NCI-H2081 treated with DMSO at 0.1 percent for 48 hours (cell line): ENCODE measurements at regions not wholly inside any gene's neighbourhood (a gene's known extent, or its start where the extent isn't known, plus 50 kb on each side); places are given as distances from the start of the nearest gene placed in this dataset.

Experiments
- DNase-seq: peaks from one replicate; lab custom pipeline; 2025; lab: John Stamatoyannopoulos, UW

DNA sequence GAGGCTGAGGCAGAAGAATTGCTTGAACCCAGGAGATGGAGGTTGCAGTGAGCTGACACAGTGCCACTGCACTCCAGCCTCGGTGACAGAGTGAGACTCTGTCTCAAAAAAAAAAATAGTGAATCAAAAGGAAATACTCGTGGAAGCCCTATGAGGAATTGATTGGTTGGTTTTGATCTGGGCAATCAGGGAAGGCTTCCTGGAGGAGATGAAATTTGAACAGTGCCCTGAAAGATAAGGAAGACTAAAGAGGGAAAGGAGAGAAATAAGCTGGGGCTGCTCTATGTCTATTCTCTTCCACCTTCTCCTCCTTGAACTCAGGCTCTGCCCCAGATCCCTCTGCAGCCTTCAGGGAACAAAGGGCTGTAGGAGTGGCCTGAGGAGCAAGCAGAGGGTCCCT is 54.1 kb downstream of the IRF2BPL start:
- DNase-seq = no peak

DNA sequence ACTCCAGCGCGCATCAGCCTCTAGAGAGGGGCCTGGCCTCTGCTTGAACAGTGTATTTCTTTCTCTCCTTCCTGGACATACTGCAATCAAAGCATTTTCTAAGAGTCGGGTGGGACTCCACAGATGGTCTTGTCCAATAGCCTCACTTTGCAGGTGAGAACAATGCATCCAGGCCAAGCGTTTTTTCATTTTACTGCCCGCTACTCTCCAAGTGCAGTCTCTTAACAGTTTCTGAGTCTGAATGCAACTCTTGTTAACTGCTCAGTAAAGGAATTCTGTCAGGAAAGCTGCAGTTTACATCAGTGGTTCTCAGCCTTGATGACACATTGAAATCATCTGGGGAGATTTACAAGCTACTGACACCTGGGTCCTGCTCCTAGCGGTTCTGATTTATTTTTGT is 57.0 kb downstream of the IRF2BPL start:
- no peak for DNase-seq

DNA sequence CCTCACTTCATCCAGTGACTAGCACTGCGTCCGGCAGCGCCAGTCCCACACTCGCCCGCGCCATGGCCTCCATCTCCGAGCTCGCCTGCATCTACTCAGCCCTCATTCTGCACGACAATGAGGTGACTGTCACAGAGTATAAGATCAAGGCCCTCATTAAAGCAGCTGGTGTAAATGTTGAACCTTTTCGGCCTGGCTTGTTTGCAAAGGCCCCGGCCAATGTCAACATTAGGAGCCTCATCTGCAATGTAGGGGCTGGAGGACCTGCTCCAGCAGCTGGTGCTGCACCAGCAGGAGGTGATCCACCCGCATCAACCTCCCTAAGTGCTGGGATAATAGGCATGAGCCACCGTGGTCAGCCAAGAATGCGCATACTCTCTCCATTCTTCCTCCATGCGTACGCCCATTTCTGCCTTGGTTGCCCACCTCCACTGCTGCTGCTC is 59.9 kb downstream of the IRF2BPL start:
- no peak for DNase-seq

DNA sequence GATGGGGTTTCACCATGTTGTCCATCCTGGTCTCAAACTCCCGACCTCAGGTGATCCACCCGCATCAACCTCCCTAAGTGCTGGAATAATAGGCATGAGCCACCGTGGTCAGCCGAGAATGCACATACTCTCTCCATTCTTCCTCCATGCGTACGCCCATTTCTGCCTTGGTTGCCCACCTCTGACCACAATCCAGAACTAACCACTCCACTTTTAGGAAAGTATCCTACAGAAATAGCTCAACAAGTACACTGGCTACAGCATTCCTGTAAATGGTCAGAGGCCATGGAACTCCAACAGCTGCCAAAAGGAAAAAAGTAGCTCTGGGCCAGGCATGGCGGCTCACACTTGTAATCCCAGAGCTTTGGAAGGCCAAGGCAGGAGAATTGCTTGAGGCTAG is 60.7 kb downstream of the IRF2BPL start:
- no peak for DNase-seq

DNA sequence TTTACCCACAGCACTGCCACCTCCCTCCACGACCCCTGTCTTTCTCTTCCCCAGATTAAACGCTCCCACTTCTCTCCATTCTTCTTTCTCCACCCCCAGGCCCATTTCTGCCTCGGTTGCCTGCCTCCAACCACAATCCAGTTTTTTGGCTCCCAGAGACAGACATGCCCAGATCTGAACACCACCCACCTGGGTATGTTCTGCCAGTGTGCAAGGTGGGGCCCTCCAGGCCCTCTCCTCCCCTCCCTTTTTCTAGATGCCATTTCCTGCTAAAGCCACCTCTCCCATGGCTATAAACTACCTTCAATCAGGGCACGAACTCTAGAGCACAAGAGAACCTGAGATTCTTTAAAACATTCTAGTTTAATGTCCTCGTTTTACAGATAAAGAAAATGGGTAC is 63.3 kb downstream of the IRF2BPL start:
- no peak for DNase-seq

DNA sequence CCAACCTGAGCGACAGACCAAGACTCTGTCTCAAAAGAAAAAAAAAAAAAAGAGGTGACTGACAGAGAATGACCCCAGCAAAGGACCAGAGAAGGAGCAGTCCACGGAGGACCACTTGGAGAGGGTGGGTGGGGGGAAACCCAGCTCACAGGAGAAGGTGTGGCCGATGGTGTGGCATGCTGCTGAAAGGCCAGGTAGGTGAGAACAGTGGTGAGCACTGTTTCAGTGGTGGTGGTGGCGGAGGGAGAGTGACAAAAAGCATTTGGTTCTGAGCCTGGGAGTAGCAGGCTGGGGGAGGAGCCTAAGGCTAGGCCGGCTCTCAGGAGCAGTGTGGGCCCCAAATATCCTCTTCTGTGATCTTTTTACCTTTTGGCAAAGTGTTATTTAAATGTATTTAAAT is 63.8 kb downstream of the IRF2BPL start:
- no peak for DNase-seq

DNA sequence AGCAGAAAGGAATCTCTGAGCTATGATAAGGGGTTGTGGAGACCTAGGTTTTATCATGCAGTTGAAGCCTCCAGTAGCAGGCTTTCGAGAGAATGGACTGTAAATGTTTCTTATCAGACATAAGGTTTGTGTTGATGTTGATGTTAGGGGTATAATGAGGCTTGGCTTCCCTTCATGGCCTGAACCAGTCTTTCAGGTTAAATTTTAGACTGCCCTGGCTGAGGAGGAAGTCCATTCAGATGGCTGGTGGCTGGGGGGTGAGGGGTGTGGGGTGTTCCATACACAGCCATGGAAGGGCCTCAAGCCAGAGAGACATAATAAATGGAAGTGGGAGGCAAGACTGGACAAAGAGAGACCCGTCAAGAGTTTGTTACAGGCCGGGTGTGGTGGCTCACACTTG is 65.1 kb downstream of the IRF2BPL start:
- no peak for DNase-seq

DNA sequence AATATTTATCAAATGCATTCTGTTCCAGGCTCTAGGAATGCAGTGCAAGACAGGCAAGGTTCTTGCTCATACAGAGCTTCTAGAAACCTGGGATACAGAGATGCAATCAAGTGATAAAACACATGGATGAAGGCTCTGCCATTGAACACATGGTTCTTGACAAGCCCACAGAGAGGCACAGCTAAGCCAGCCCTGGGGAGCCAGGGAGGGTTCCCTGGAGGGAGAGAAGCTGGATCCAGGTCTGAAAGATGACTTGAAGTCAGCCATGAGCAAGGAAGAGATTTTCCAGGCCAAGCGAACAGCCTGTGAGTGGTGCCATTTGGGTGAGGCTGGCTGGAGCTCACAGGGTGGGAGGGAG is 66.2 kb downstream of the IRF2BPL start:
- no peak for DNase-seq

DNA sequence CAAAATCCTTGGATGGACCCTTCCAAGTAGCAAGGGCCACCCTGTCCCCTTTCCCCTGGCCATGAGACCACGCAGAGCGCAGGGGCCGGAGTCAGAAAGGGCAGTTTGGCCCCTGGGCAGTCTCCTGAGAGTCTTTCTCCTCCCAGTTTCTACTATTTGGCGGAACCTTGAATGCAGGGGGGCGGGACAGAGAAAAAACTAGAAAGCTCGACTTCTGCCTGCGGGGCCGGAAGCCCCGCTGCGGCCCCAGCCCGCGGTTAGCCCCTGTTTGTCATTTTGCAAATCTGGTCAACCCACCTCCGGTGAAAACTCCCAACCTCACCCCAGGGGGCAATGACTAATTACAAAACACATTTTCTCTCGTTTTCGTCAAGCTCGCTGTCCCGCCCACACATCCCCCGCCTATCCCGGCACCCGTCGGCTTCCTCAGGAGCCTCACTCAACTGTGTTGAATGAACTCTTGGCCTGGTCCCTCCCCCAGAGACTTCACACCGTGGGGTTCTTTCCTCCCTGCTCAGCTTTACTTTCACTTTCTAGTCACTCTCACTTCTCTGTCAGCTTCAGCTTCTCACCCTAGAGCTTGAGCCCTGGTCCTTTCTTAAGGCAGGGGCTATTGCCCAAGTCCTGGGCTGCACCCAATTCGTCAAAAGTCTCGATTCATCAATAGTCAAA is 66.7 kb downstream of the IRF2BPL start:
- no peak for DNase-seq

DNA sequence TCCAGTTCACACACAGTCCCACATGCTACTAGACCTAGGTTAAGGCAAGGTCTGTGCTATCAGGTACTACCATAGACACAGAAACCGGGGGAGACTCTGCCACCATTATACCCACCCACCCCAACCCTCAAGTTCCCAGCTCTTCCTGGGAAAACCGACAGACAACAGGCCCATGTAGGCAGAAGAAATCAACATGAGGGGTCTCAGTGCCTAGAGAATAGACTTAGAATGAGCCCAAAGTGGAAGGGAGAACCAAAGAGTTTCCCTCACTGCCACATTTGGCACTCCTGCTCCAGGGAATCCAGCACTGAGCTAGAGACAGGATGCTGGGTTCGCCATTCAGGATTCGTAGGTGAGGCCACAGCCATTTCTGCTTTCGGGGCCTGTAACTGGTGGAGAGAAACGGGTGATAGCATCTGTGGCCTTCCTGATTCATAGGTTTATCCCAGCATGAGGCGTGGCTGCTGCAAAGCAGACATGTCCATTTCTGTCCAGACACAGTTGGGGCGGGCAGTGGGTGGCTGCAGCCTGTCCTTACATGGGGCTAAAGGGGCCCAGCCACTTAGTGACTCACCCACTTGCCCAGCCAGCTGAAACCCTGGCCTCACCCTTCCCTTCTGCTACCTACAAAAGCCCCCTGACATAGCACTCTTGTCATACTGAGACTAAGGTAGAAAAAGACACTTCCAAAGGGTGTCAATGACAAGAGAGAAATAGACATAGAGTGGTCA is 69.4 kb downstream of the IRF2BPL start:
- DNase-seq = no peak

DNA sequence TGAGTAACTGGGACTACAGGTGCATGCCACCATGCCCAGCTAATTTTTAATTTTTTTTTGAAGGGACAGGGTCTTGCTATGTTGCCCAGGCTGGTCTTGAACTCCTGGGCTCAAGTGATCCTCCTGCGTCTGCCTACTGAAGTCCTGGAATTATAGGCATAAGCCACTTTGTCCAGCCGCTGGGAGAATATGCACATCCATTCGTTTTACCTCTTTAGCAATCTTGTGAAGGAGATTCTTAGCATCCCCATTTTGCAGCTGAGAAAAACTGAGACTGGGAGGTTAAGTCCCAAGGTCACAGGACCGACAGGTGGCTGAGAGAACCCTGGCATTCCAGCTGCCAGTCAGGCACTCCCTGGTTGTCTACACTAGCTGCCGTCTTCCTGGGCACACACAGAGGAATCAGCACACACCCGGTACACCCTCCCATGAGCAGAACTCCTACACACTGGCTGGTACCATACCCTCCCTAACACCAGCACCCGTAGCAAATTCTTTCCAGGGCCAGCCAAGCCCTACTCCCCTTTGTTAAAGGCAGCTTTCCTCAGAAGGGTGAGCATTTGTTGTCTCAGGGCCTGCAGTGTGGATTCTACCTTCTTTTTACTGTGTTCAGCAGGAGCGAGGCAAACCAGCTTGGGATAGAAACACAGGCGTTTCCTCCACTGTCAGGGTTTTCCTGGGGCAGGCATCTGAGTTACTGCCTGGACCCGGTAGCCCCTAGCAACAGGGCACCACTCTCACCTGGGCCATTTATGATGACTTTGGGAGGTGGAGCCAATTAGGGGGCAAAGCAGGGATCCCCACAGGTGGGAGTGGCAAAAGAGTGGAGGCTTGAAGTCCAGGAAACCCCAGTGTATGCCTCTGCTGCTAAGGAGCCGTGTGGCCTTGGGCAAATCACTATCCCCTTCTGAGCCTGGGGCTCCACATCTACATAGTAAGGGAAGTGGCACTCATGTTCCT is 70.2 kb downstream of the IRF2BPL start:
- no peak for DNase-seq

DNA sequence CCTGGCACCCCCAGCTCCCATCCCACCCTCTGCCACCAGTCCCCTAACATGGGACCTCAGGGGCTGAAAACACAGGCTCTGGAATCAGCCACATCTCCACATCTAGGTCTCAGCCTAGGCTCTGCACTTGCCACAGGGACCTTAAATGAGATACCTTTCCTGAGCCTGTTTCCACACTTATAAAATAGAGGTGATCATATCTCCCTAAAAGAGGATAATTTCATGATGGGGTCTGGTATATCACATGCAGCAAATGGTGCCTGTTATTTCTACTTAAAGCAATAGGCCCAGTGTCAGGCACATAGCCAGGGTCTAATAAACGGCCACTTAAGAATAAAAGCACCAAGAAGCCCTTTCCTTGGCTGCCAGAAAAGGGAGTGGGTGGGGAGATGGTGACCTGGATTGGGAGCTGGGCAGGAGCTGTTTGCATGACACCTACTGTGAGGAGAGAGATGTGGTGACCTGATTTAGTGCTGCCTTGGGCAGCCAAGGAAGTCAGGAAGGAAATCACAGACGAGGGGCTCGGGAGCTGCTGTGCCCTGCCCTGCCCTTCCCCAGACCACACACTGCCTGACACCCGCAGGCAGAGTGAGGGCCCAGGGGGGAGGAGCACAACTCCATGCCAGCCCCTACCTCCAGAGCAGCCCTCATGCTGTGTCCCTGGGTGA is 71.2 kb downstream of the IRF2BPL start:
- DNase-seq = no peak

DNA sequence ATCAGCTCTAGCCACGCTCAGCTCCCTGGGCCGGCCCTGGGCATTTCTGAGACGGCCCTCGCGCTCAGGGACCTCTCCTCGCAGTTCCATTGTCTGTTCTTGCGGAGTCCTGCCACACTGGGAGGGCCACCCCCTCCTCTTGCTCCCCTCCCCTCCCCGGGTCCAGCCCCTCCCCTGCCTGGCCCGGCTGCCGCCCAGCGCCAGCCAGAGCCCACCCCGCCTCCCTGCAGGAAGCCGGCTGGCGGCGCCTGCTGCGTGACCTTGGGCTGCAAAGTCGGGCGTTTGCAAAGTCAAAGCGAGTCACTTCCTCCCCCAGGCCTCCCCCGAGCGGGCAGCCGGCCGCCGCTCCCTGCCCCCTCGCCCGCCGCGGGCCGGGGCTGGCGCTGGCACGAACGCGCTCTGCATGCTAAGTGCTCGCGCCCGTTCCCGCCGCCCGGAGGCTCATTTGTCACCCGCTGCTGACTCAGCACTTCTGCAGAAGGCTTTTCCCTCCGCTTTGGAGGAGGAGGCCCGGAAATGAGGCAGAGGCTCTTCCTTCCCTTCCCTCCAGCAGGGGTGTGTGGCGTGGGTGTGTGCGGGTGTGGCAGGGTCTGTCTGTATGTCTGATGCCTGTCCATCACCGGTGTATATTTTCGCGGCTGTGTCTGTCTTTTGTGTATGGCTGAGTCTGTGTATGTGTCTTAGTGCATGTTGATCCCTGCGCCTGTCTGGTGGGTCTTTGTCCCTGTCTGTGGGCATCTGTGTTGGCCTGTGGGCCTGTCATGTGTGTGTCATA is 72.0 kb downstream of the IRF2BPL start:
- DNase-seq = peak; percentile 81

DNA sequence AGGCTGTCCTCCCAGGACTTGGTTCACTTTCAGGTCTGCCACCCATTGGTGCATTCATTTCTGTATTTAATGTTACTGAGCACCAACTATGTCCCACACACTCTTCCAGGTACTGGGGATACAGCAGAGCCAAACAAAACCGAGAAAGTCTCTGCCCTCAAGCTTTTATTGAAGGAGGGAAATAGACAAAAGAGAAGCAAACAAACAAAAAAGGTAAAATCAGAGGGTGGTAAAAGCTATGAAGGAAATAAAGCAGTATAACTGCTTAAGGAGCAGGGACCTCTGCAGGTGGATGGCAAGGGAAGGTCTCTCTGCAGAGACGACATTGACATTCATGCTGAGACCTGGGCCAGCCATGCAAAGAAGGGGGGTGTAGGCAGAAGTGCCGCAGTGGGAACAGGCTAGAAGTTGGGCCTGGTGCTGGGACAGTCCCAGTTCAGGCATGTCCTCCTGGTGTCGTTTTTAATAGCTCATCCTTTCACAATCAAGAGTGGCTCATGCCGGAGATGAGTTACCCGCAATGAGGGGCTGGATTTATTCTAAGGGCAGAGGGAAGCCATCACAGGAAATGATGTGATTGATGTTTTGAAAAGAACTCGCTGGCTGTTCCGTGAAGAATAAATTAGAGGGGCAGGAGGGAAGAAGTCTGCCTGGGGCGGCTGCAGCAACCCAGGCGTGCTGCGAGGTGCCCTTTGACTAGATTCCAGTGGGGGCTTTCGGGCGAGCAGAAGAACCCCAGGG is 72.8 kb downstream of the IRF2BPL start:
- peak; percentile 62 for DNase-seq

DNA sequence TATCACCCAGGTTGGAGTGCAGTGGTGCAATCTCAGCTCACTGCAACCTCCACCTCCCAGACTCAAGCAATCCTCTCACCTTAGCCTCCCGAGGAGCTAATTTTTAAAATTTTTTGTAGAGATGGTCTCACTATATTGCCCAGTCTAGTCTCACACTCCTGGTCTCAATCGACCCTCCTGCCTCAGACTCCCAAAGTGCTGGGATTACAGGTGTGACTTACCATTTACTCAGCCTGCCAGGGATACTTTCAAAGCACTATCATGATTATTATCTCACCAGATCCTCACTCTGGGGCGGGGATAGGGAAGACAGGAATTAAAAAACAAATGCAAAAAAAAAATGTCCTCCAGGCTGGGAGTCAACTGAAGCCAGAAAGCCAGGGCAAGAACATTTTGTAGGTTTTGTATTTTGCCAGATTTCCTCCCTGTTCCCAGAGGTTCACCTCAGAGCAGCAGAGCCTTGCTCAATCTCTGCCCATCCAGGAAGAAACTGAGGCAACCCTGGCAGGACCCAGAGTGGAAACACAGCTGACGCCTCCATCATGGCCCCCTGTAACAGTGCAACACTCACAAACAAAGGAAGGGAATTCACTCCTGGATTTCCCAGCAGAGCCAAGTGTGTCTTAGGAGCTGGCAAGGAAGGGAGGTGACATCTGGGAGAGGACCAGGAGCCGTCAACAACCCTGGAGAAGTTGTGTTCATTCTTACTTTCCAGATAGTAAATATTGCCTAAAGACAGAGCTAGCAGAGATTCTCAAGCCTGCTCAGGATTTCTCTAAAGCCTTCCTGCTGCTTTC is 73.9 kb downstream of the IRF2BPL start:
- DNase-seq = no peak

DNA sequence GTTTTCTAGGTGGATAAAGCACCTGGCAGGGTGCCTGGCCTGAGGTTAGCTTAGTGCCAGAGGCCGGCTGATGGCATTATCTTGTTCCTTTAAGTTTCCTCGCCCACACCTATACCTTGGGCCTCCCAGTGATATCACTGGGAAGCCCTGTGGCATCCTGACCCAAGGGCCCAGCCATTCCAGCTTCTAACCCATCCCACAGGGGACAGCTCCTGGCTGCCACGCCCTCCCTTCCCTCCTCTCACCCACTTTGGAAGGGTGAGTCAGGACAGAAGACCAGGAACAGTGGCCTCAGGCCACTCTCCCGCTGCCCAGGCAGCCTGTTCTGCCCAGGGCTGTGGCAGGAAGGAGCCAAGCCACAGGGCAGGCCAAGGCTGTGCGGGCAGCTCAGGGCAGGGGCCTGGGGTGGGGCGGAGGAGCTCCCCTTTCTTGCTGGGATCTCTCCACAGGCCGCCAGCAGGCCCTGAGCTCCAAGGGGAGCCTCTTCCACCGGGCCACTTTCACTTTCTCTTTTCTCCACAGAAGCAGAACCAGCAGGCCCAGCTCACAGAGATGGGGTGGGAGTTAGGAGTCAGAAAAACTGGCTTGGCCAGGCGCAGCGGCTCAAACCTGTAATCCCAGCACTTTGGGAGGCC is 75.1 kb downstream of the IRF2BPL start:
- DNase-seq = no peak

DNA sequence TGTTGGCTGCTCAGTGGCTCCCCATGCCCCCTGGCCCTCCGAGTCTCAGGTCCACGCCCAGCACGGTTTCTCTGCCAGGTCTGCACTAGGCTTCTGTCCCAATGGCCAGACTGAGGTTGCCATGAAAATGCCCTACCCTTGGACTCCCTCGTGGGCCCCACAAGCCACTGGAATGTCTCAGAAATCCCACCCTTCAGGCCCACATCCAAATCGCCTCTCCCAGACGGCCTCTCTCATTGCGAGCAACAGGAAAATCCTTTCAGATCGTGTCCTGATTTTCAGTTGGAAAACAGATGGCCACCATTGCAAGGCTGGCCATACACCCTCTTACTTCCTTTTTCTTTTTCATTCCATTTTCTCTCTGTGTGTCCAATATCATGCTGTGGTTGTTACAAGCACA is 77.3 kb downstream of the IRF2BPL start:
- no peak for DNase-seq

DNA sequence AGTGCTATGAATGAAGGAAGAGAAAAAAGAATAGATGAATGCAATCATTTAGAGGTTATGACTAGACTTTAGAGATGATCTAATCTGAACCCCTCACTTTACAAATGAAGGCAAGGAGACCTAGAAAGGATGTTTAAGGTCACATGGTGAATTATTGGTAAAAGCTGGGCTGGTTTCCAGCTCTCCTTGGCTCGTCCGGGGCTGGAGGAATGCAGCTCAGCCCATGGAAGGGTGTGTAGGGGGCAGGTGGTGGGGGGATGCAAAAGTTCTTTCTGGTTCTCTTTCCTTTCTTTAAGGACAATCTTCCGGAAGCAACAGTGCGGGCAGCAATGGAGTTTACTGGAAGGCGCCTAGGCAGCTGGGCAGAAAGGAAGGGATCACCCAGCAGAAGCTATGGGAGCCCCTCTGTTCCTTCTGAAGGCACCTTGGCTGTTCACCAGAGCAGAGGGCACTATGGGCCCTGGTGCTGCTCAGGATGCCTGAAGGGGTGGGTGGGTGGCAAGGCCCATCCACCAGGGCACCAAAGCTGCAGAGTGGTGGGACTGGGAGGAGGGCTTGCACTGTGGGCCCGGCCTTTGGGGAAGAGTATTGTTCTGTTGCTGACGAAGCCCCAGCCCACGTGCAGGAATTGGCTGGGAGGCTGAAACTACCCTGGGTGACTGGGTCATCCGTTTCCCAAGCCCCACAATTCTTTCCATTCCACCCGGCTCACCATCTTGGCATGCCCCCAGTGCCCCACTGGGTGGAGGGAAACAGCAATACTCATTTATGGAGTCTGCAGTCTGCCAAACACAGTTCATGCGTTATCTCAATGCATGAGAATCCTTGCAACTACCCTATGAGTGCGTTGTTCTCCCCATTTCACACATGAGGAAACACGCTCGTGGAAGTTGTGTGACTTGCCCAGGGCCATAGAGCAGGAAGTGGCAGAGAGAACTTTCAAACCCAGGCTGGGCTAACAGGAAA is 78.2 kb downstream of the IRF2BPL start:
- no peak for DNase-seq
